DOHH2 (cell line): ENCODE measurements at regions not wholly inside any gene's neighbourhood (a gene's known extent, or its start where the extent isn't known, plus 50 kb on each side); places are given as distances from the start of the nearest gene placed in this dataset.

Source experiments
- H3F3A ChIP-seq: fragments of 200-600 bp; sonication (generic), shearing (Covaris generic); 2 replicates; pipeline ENCODE4 v1.6.0; 2016; ENCODE audit warnings: antibody characterized with exemption, mild to moderate bottlenecking; ENCODE audit not compliant: control insufficient read depth, insufficient read depth
- H3K27ac ChIP-seq: fragments of 200-600 bp; sonication (generic); 2 replicates; pipeline ENCODE4 v1.5.1; 2014; ENCODE audit warnings: low read depth, mild to moderate bottlenecking, low read length, moderate library complexity
- H3K27me3 ChIP-seq: fragments of 200-600 bp; sonication (generic); 2 replicates; pipeline ENCODE4 v1.6.1; 2014; ENCODE audit warnings: mild to moderate bottlenecking, low read length, mixed read lengths; ENCODE audit not compliant: control insufficient read depth
- H3K36me3 ChIP-seq: fragments of 200-600 bp; sonication (generic); 2 replicates; pipeline ENCODE4 v1.6.1; 2014; ENCODE audit warnings: mild to moderate bottlenecking, low read length, moderate library complexity, mixed read lengths; ENCODE audit not compliant: control insufficient read depth
- H3K4me1 ChIP-seq: fragments of 200-600 bp; sonication (generic); 2 replicates; pipeline ENCODE4 v1.6.1; 2014; ENCODE audit warnings: mild to moderate bottlenecking, low read length, mixed read lengths; ENCODE audit not compliant: control insufficient read depth
- H3K4me2 ChIP-seq: fragments of 200-600 bp; sonication (generic); 2 replicates; pipeline ENCODE4 v1.6.0; 2014; ENCODE audit warnings: mild to moderate bottlenecking, low read length, moderate library complexity
- H3K4me3 ChIP-seq: fragments of 200-600 bp; sonication (generic); 2 replicates; pipeline ENCODE4 v1.5.1; 2014; ENCODE audit warnings: mild to moderate bottlenecking, low read length, mixed read lengths
- H3K79me2 ChIP-seq: fragments of 200-600 bp; sonication (generic); 2 replicates; pipeline ENCODE4 v1.6.1; 2014; ENCODE audit warnings: mild to moderate bottlenecking, low read length, mixed read lengths; ENCODE audit not compliant: control insufficient read depth
- H3K9me2 ChIP-seq: fragments of 200-600 bp; sonication (generic); replicated peaks from 2 replicates; pipeline ENCODE4 v1.6.1; 2014; ENCODE audit warnings: mild to moderate bottlenecking, low read length, mixed read lengths; ENCODE audit not compliant: control insufficient read depth
- H3K9me3 ChIP-seq: fragments of 200-600 bp; sonication (generic); 2 replicates; pipeline ENCODE4 v1.6.1; 2014; ENCODE audit warnings: antibody characterized with exemption, low read length, mixed read lengths; ENCODE audit not compliant: control insufficient read depth, insufficient read depth
- H4K20me1 ChIP-seq: fragments of 200-600 bp; sonication (generic); 2 replicates; pipeline ENCODE4 v1.6.0; 2014; ENCODE audit warnings: low read depth, mild to moderate bottlenecking, antibody characterized with exemption, low read length, moderate library complexity; ENCODE audit not compliant: control insufficient read depth, insufficient read depth
- CTCF ChIP-seq: fragments of 200-600 bp; sonication (generic); IDR thresholded peaks from one replicate; pipeline ENCODE4 v1.5.1; 2014; ENCODE audit warnings: antibody characterized with exemption, mild to moderate bottlenecking, low read depth, low read length; ENCODE audit not compliant: poor library complexity, severe bottlenecking
- EZH2phosphoT487 ChIP-seq: fragments of 200-600 bp; sonication (generic); IDR thresholded peaks from 2 replicates; pipeline ENCODE4 v1.6.1; 2017; ENCODE audit warnings: borderline replicate concordance, mild to moderate bottlenecking, antibody characterized with exemption, low read length, moderate library complexity, mixed read lengths

- Histone ChIP-seq H3K79me2 (no peaks in the 10 kb centered on the region), H3K4me3 (no peak overlapping the region), H3F3A (no peaks in the 10 kb centered on the region), H3K27me3 (0 out of 2 replicates have a peak, but pooled peaks cover 3% of the 10 kb centered on the region), H4K20me1 (no peaks in the 10 kb centered on the region), H3K36me3 (no peaks in the 10 kb centered on the region), H3K4me1 (no peaks in the 10 kb centered on the region), H3K9me2 (no peaks in the 10 kb centered on the region), H3K27ac (no peak overlapping the region), H3K4me2 (no peak overlapping the region), H3K9me3 (no peaks in the 10 kb centered on the region)
- TF ChIP-seq CTCF: no peak
- no peak for TF ChIP-seq EZH2phosphoT487
Observed at GRCh38 chr5:144671066-144671465, 500.4 kb downstream of the KCTD16 start.

- no peaks in the 10 kb centered on the region for H3K9me3 ChIP-seq
- H3K36me3 ChIP-seq: no peaks in the 10 kb centered on the region
- H3K9me2 ChIP-seq: no peaks in the 10 kb centered on the region
- TF ChIP-seq EZH2phosphoT487 (no peak), CTCF (no peak)
- no peak overlapping the region for H3K27ac ChIP-seq
- H3K79me2 ChIP-seq: no peaks in the 10 kb centered on the region
- no peaks in the 10 kb centered on the region for H4K20me1 ChIP-seq
- H3K4me1 ChIP-seq: no peaks in the 10 kb centered on the region
- H3K4me3 ChIP-seq: no peak overlapping the region
- H3K27me3 ChIP-seq: no peaks in the 10 kb centered on the region
- no peak overlapping the region for H3K4me2 ChIP-seq
- H3F3A ChIP-seq: no peaks in the 10 kb centered on the region
Observed at GRCh38 chr5:144659634-144660227, 489.1 kb downstream of the KCTD16 start.

- no peaks in the 10 kb centered on the region for H3K36me3 ChIP-seq
Observed at GRCh38 chr5:144644317-144644716, 473.6 kb downstream of the KCTD16 start.

More at GRCh38 chr5:144644317-144644716, 473.6 kb downstream of the KCTD16 start:
- no peaks in the 10 kb centered on the region for H3K27me3 ChIP-seq
- H3K4me3 ChIP-seq: no peak overlapping the region
- no peaks in the 10 kb centered on the region for H4K20me1 ChIP-seq
- H3K4me1 ChIP-seq: no peaks in the 10 kb centered on the region
- no peaks in the 10 kb centered on the region for H3K9me2 ChIP-seq
- no peak overlapping the region for H3K4me2 ChIP-seq
- H3F3A ChIP-seq: no peaks in the 10 kb centered on the region
- no peak overlapping the region for H3K27ac ChIP-seq
- TF ChIP-seq CTCF (no peak), EZH2phosphoT487 (no peak)
- no peaks in the 10 kb centered on the region for H3K9me3 ChIP-seq
- no peaks in the 10 kb centered on the region for H3K79me2 ChIP-seq
